LoVo (cell line): ENCODE measurements at regions not wholly inside any gene's neighbourhood (a gene's known extent, or its start where the extent isn't known, plus 50 kb on each side); places are given as distances from the start of the nearest gene placed in this dataset.
"Not testable (repeated sequence)": the region's sequence is repeated elsewhere in the genome, so short reads cannot be mapped to it uniquely, and the experiment has no call there.

Experiments
- DNase-seq: peaks from one replicate; pipeline ENCODE4 v3.0.0-alpha.2; 2016; ENCODE audit warnings: low spot score

GRCh38 chr5:62168506-62169281, 137.3 kb upstream of the KIF2A start:
- DNase-seq: no peak

- DNase-seq: no peak
Observed at GRCh38 chr5:62178258-62178657, 127.7 kb upstream of the KIF2A start.

- DNase-seq: no peak
Observed at GRCh38 chr5:62182802-62183201, 123.2 kb upstream of the KIF2A start.

- DNase-seq: no peak
Observed at GRCh38 chr5:62183727-62184126, 122.3 kb upstream of the KIF2A start.

GRCh38 chr5:62184444-62184843, 121.6 kb upstream of the KIF2A start:
- DNase-seq: no peak

GRCh38 chr5:62190173-62190572, 115.8 kb upstream of the KIF2A start:
- no peak for DNase-seq

GRCh38 chr5:62190931-62191330, 115.1 kb upstream of the KIF2A start:
- no peak for DNase-seq

- DNase-seq: no peak
Observed at GRCh38 chr5:62192958-62193357, 113.0 kb upstream of the KIF2A start.

GRCh38 chr5:62196532-62196931, 109.5 kb upstream of the KIF2A start:
- not testable (repeated sequence) for DNase-seq

- DNase-seq: no peak
Observed at GRCh38 chr5:62197697-62198096, 108.3 kb upstream of the KIF2A start.

GRCh38 chr5:62198421-62198820, 107.6 kb upstream of the KIF2A start:
- no peak for DNase-seq

- no peak for DNase-seq
Observed at GRCh38 chr5:62199792-62200716, 106.0 kb upstream of the KIF2A start.

GRCh38 chr5:62206150-62206829, 99.7 kb upstream of the KIF2A start:
- no peak for DNase-seq

- no peak for DNase-seq
Observed at GRCh38 chr5:62208218-62208852, 97.7 kb upstream of the KIF2A start.

- no peak for DNase-seq
Observed at GRCh38 chr5:62211405-62211804, 94.6 kb upstream of the KIF2A start.

GRCh38 chr5:62212648-62213047, 93.4 kb upstream of the KIF2A start:
- no peak for DNase-seq

GRCh38 chr5:62214701-62215100, 91.3 kb upstream of the KIF2A start:
- peak; percentile 11 for DNase-seq

GRCh38 chr5:62216603-62217002, 89.4 kb upstream of the KIF2A start:
- DNase-seq: not testable (repeated sequence)

GRCh38 chr5:62217095-62217494, 88.9 kb upstream of the KIF2A start:
- not testable (repeated sequence) for DNase-seq

- not testable (repeated sequence) for DNase-seq
Observed at GRCh38 chr5:62218860-62219259, 87.1 kb upstream of the KIF2A start.

- DNase-seq: not testable (repeated sequence)
Observed at GRCh38 chr5:62221881-62222280, 84.1 kb upstream of the KIF2A start.

- not testable (repeated sequence) for DNase-seq
Observed at GRCh38 chr5:62222305-62222704, 83.7 kb upstream of the KIF2A start.
